CD14-positive monocyte (primary cell): ENCODE measurements at regions not wholly inside any gene's neighbourhood (a gene's known extent, or its start where the extent isn't known, plus 50 kb on each side); places are given as distances from the start of the nearest gene placed in this dataset.
A peak's percentile ranks its signal among the peaks of the same experiment; 100 is the strongest.

Experiments used
- DNase-seq, 3 donors: peaks; one replicate each; pipeline ENCODE4 v3.0.0-alpha.2; 2011 to 2022
- H2AFZ ChIP-seq: 2 replicates; pipeline ENCODE4 v1.6.0; 2012; ENCODE audit warnings: mild to moderate bottlenecking, low read depth, low read length, inconsistent platforms; ENCODE audit not compliant: insufficient read depth, poor library complexity, severe bottlenecking
- H3K27ac ChIP-seq, 2 donors: 1 replicate in 1 of 2; 2 replicates in 1 of 2; pipeline ENCODE4 v1.5.1; 2012 to 2013; ENCODE audit warnings: low read length in 2 of 2, control low read depth in 1 of 2, inconsistent platforms in 1 of 2, low read depth in 1 of 2, mild to moderate bottlenecking in 1 of 2
- H3K27me3 ChIP-seq, 2 donors: one replicate each; pipeline versions ENCODE4 v1.6.0 to v1.6.1; 2011 to 2013; ENCODE audit warnings: low read length in 2 of 2; ENCODE audit not compliant: control insufficient read depth in 2 of 2, insufficient read depth in 2 of 2
- H3K36me3 ChIP-seq, 2 donors: replicated peaks in 1 of 2; 1 replicate in 1 of 2; 2 replicates in 1 of 2; pipeline versions ENCODE4 v1.5.1 to v1.6.1; 2012 to 2013; ENCODE audit warnings: low read length in 2 of 2, control low read depth in 1 of 2, inconsistent platforms in 1 of 2, mild to moderate bottlenecking in 1 of 2; ENCODE audit not compliant: insufficient read depth in 2 of 2, control insufficient read depth in 1 of 2
- H3K4me1 ChIP-seq, 2 donors: 1 replicate in 1 of 2; 2 replicates in 1 of 2; pipeline versions ENCODE4 v1.5.1 to v1.6.1; 2012 to 2013; ENCODE audit warnings: low read length in 2 of 2, control low read depth in 1 of 2, inconsistent platforms in 1 of 2, mild to moderate bottlenecking in 1 of 2, moderate library complexity in 1 of 2; ENCODE audit not compliant: insufficient read depth in 2 of 2, control insufficient read depth in 1 of 2
- H3K4me2 ChIP-seq: replicated peaks from 2 replicates; pipeline ENCODE3; 2012; ENCODE audit warnings: low read length, moderate library complexity, mild to moderate bottlenecking; ENCODE audit not compliant: poor library complexity, severe bottlenecking; ENCODE audit errors: extremely low read depth
- H3K4me3 ChIP-seq, 3 experiments: fragments of 200-600 bp in 1 of 3; sonication (generic) in 1 of 3; replicated peaks in 1 of 3; 1 replicate in 2 of 3; 2 replicates in 1 of 3; pipeline ENCODE4 v1.5.1; 2011 to 2013; ENCODE audit warnings: low read length in 3 of 3, mild to moderate bottlenecking in 3 of 3, control low read depth in 2 of 3, low read depth in 2 of 3, inconsistent platforms in 1 of 3, moderate library complexity in 1 of 3
- H3K79me2 ChIP-seq: 2 replicates; pipeline ENCODE4 v1.6.0; 2012; ENCODE audit warnings: mild to moderate bottlenecking, control low read depth, inconsistent platforms, low read length, moderate library complexity; ENCODE audit not compliant: insufficient read depth
- H3K9ac ChIP-seq: 2 replicates; pipeline ENCODE4 v1.6.0; 2017; ENCODE audit warnings: low read length, mild to moderate bottlenecking; ENCODE audit not compliant: insufficient read depth, poor library complexity, severe bottlenecking
- H3K9me3 ChIP-seq, 2 donors: replicated peaks in 1 of 2; 1 replicate in 1 of 2; 2 replicates in 1 of 2; pipeline versions ENCODE4 v1.5.1 to v1.6.1; 2012 to 2013; ENCODE audit warnings: low read length in 2 of 2, control low read depth in 1 of 2; ENCODE audit not compliant: control insufficient read depth in 1 of 2, insufficient read depth in 1 of 2
- H4K20me1 ChIP-seq: 2 replicates; pipeline ENCODE4 v1.6.0; 2012; ENCODE audit warnings: mild to moderate bottlenecking, low read length, control low read depth, moderate library complexity; ENCODE audit not compliant: insufficient read depth
- H3K27ac Mint-ChIP-seq, 7 donors: one replicate each; pipeline ENCODE4 v1.8.0; 2020; ENCODE audit warnings: mild to moderate bottlenecking in 7 of 7, mixed read lengths in 7 of 7, moderate library complexity in 6 of 7, inconsistent platforms in 2 of 7
- H3K27me3 Mint-ChIP-seq, 3 donors: one replicate each; pipeline ENCODE4 v1.8.0; 2021 to 2022; ENCODE audit warnings: low read depth in 3 of 3, mild to moderate bottlenecking in 3 of 3, mixed read lengths in 3 of 3, moderate library complexity in 3 of 3, inconsistent platforms in 1 of 3
- H3K36me3 Mint-ChIP-seq, 2 donors: one replicate each; pipeline ENCODE4 v1.8.0; 2020; ENCODE audit warnings: mixed read lengths in 2 of 2, inconsistent platforms in 1 of 2, mild to moderate bottlenecking in 1 of 2
- H3K4me1 Mint-ChIP-seq: one replicate; pipeline ENCODE4 v1.8.0; 2020; ENCODE audit warnings: mild to moderate bottlenecking, mixed read lengths
- H3K4me3 Mint-ChIP-seq, 2 donors: one replicate each; pipeline ENCODE4 v1.8.0; 2020; ENCODE audit warnings: mild to moderate bottlenecking in 2 of 2, mixed read lengths in 2 of 2, moderate library complexity in 1 of 2
- H3K9me3 Mint-ChIP-seq, 7 donors: one replicate each; pipeline ENCODE4 v1.8.0; 2020 to 2022; ENCODE audit warnings: mixed read lengths in 7 of 7, mild to moderate bottlenecking in 6 of 7, moderate library complexity in 6 of 7, inconsistent platforms in 2 of 7
- CTCF ChIP-seq: fragments of 200-600 bp; IDR thresholded peaks from one replicate; pipeline ENCODE4 v1.8.0; 2022; ENCODE audit warnings: antibody characterized with exemption, mild to moderate bottlenecking
- WGBS: methylation state at CpG from one replicate; pipeline ENCODE4 v1.1.5; 2013; ENCODE audit warnings: missing lambda C conversion rate; ENCODE audit not compliant: insufficient coverage; 5-methylcytosine and 5-hydroxymethylcytosine counted together
- intact Hi-C, 2 donors: fragments of 100-400 bp; cut with micrococcal nuclease; formaldehyde crosslinking; loops; one replicate each; pipeline versions ENCODE4 v1.15.0 to v1.15.1; 2023

- DNase-seq: peak in 2 of 3 donors; percentile 51
- no CpG with 5 or more reads among the region's 1 CpG for WGBS
- H3K27ac Mint-ChIP-seq: peak overlapping the region; percentile 77 to 93 (median 88)
Observed at GRCh38 chr2:236712304-236712703, 142.7 kb downstream of the ACKR3 start.

GRCh38 chr2:236712961-236713673, 143.5 kb downstream of the ACKR3 start:
- no peaks in the 10 kb centered on the region for H3K9me3 ChIP-seq
- no peak overlapping the region for H3K4me2 ChIP-seq
- peak overlapping the region in 6 of 7 donors; percentile 8 to 93 (median 78) for H3K27ac Mint-ChIP-seq
- H3K4me1 Mint-ChIP-seq: peaks cover 55% of the 10 kb centered on the region
- WGBS: 94% methylated on average over 6 of the region's 8 CpGs
- no peak overlapping the region for H3K9ac ChIP-seq
- no peak overlapping the region for H3K27ac ChIP-seq
- H3K4me3 Mint-ChIP-seq: no peak overlapping the region
- no peaks in the 10 kb centered on the region for H3K36me3 ChIP-seq
- H3K9me3 Mint-ChIP-seq: peaks cover 0 to 4% (median 0%) of the 10 kb centered on the region in 7 donors
- H3K36me3 Mint-ChIP-seq: peaks cover 0 to 4% of the 10 kb centered on the region in 2 donors
- peaks cover 17 to 21% (median 18%) of the 10 kb centered on the region in 3 donors for H3K27me3 Mint-ChIP-seq
- TF ChIP-seq CTCF: no peak
- H3K79me2 ChIP-seq: no peaks in the 10 kb centered on the region
- peaks cover 6 to 26% of the 10 kb centered on the region in 2 donors for H3K27me3 ChIP-seq
- no peak overlapping the region for H3K4me3 ChIP-seq
- peaks cover 41 to 54% of the 10 kb centered on the region in 2 donors for H3K4me1 ChIP-seq
- no peak overlapping the region for H2AFZ ChIP-seq
- DNase-seq: no peak
- H4K20me1 ChIP-seq: no peaks in the 10 kb centered on the region
- intact Hi-C loops: no loop called here

More at GRCh38 chr2:236712304-236712703, 142.7 kb downstream of the ACKR3 start:
- Mint-ChIP-seq H3K27me3 (peaks cover 17 to 20% (median 19%) of the 10 kb centered on the region in 3 donors), H3K4me1 (peaks cover 55% of the 10 kb centered on the region), H3K4me3 (no peak overlapping the region), H3K9me3 (peaks cover 0 to 4% (median 0%) of the 10 kb centered on the region in 7 donors), H3K36me3 (peaks cover 0 to 4% of the 10 kb centered on the region in 2 donors)
- intact Hi-C loops: no loop called here
- Histone ChIP-seq H3K27ac (peak overlapping the region; percentile 58 to 60), H3K4me1 (peaks cover 41 to 54% of the 10 kb centered on the region in 2 donors), H3K4me3 (peak overlapping the region in 1 of 3 experiments; percentile 35), H3K4me2 (peak overlapping the region; percentile 40), H3K9me3 (no peaks in the 10 kb centered on the region), H2AFZ (no peak overlapping the region), H3K9ac (no peak overlapping the region), H3K79me2 (no peaks in the 10 kb centered on the region), H3K36me3 (no peaks in the 10 kb centered on the region), H4K20me1 (no peaks in the 10 kb centered on the region), H3K27me3 (peaks cover 6 to 18% of the 10 kb centered on the region in 2 donors)
- TF ChIP-seq CTCF: no peak
